ENCODE measurements at regions not wholly inside any gene's neighbourhood (a gene's known extent, or its start where the extent isn't known, plus 50 kb on each side); places are given as distances from the start of the nearest gene placed in this dataset.

- no peak overlapping the region for H3K4me3 ChIP-seq
- H3K27ac ChIP-seq: no peak overlapping the region
These were observed 331.5 kb downstream of the ZNF608 start for GRCh38 chr5:124414973-124415372.

GRCh38 chr5:124410539-124411488 is 335.6 kb downstream of the ZNF608 start:
- Histone ChIP-seq H3K4me3 (no peak overlapping the region), H3K27ac (no peak overlapping the region)

- peak overlapping the region in 1 of 21 experiments; percentile 49 for H3K27ac ChIP-seq
- no peak overlapping the region for H3K4me3 ChIP-seq
These were observed 337.5 kb downstream of the ZNF608 start for GRCh38 chr5:124408738-124409453.

GRCh38 chr5:124404796-124405195 is 341.6 kb downstream of the ZNF608 start:
- no peak overlapping the region for H3K4me3 ChIP-seq
- H3K27ac ChIP-seq: no peak overlapping the region

GRCh38 chr5:124403281-124403680 is 343.2 kb downstream of the ZNF608 start:
- Histone ChIP-seq H3K4me3 (no peak overlapping the region), H3K27ac (no peak overlapping the region)

- H3K27ac ChIP-seq: peak overlapping the region in 9 of 21 experiments; percentile 14 to 72 (median 31)
- no peak overlapping the region for H3K4me3 ChIP-seq
These were observed 344.3 kb downstream of the ZNF608 start for GRCh38 chr5:124402144-124402581.

GRCh38 chr5:124401476-124402143 is 344.8 kb downstream of the ZNF608 start:
- H3K27ac ChIP-seq: peak overlapping the region in 11 of 21 experiments; percentile 18 to 72 (median 40)

GRCh38 chr5:124399426-124399961 is 346.9 kb downstream of the ZNF608 start:
- H3K4me3 ChIP-seq: no peak overlapping the region
- H3K27ac ChIP-seq: no peak overlapping the region

More at GRCh38 chr5:124401476-124402143, 344.8 kb downstream of the ZNF608 start:
- no peak overlapping the region for H3K4me3 ChIP-seq

GRCh38 chr5:124398460-124398859 is 348.0 kb downstream of the ZNF608 start:
- Histone ChIP-seq H3K4me3 (no peak overlapping the region), H3K27ac (peak overlapping the region in 1 of 21 experiments; percentile 3)

GRCh38 chr5:124397317-124397716 is 349.1 kb downstream of the ZNF608 start:
- Histone ChIP-seq H3K27ac (no peak overlapping the region), H3K4me3 (no peak overlapping the region)

GRCh38 chr5:124395926-124396325 is 350.5 kb downstream of the ZNF608 start:
- H3K27ac ChIP-seq: no peak overlapping the region
- H3K4me3 ChIP-seq: no peak overlapping the region

GRCh38 chr5:124395287-124395686 is 351.2 kb downstream of the ZNF608 start:
- Histone ChIP-seq H3K4me3 (no peak overlapping the region), H3K27ac (no peak overlapping the region)

GRCh38 chr5:124394700-124395245 is 351.7 kb downstream of the ZNF608 start:
- H3K4me3 ChIP-seq: no peak overlapping the region
- H3K27ac ChIP-seq: no peak overlapping the region

- no peak overlapping the region for H3K27ac ChIP-seq
- no peak overlapping the region for H3K4me3 ChIP-seq
These were observed 352.7 kb downstream of the ZNF608 start for GRCh38 chr5:124393584-124394379.

GRCh38 chr5:124383693-124384092 is 362.7 kb downstream of the ZNF608 start:
- Histone ChIP-seq H3K4me3 (no peak overlapping the region), H3K27ac (no peak overlapping the region)

- Histone ChIP-seq H3K27ac (no peak overlapping the region), H3K4me3 (no peak overlapping the region)
These were observed 369.1 kb downstream of the ZNF608 start for GRCh38 chr5:124377386-124377785.

- Histone ChIP-seq H3K27ac (no peak overlapping the region), H3K4me3 (no peak overlapping the region)
These were observed 372.6 kb downstream of the ZNF608 start for GRCh38 chr5:124373883-124374282.

GRCh38 chr5:124372457-124372856 is 374.0 kb downstream of the ZNF608 start:
- H3K27ac ChIP-seq: peak overlapping the region in 2 of 21 experiments; percentile 5 to 59
- no peak overlapping the region for H3K4me3 ChIP-seq

Measured in skin epidermis (tissue), 12 donors.